ENCODE measurements at regions not wholly inside any gene's neighbourhood (a gene's known extent, or its start where the extent isn't known, plus 50 kb on each side); places are given as distances from the start of the nearest gene placed in this dataset.
"Not testable (repeated sequence)": the region's sequence is repeated elsewhere in the genome, so short reads cannot be mapped to it uniquely, and the experiment has no call there.

- no peaks in the 10 kb centered on the region for H3K9me3 ChIP-seq (ENCODE audit: control insufficient read depth in 2 of 2, low read length in 2 of 2)
- H3K4me3 ChIP-seq (ENCODE audit: low read length in 2 of 2), result no peak overlapping the region
- no peak overlapping the region for H3K27ac ChIP-seq (ENCODE audit: low read length)
- no peaks in the 10 kb centered on the region for H3K27me3 ChIP-seq (ENCODE audit: control insufficient read depth in 1 of 2, insufficient read depth in 2 of 2, low read length in 2 of 2)
- no peak overlapping the region for H3K9ac ChIP-seq (ENCODE audit: low read length in 2 of 2)
- no peaks in the 10 kb centered on the region for H3K36me3 ChIP-seq (ENCODE audit: control insufficient read depth in 2 of 2, insufficient read depth in 2 of 2, low read length in 2 of 2)
- H3K4me1 ChIP-seq (ENCODE audit: control insufficient read depth, insufficient read depth, low read length), result no peaks in the 10 kb centered on the region
Observed at GRCh38 chr5:60092671-60093422, 199.3 kb upstream of the PDE4D start.

DNA sequence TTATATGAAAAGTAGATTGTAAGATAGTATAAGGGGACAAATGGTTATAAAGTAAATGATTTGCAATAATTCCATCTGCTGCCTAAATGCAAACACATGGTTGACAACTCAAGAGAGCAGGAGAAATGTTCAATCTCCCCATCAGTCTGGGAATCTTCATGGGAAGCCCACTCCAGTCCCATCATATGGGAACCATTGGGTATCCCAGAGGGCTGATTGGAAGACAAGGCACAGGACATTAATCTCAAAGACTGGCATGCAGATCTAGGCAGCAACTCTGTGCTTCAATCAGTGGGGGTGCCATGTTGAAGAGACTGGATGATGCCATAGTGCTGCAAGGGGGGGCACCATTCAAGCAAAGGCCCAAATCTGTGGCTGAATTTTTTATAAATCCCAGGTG lies 193.1 kb upstream of the PDE4D start:
- Histone ChIP-seq H3K9me3 (ENCODE audit: control insufficient read depth in 2 of 2, low read length in 2 of 2) (no peaks in the 10 kb centered on the region), H3K4me3 (ENCODE audit: low read length in 2 of 2) (no peak overlapping the region), H3K27me3 (ENCODE audit: control insufficient read depth in 1 of 2, insufficient read depth in 2 of 2, low read length in 2 of 2) (no peaks in the 10 kb centered on the region), H3K9ac (ENCODE audit: low read length in 2 of 2) (no peak overlapping the region), H3K4me1 (ENCODE audit: control insufficient read depth, insufficient read depth, low read length) (no peaks in the 10 kb centered on the region), H3K36me3 (ENCODE audit: control insufficient read depth in 2 of 2, insufficient read depth in 2 of 2, low read length in 2 of 2) (no peaks in the 10 kb centered on the region), H3K27ac (ENCODE audit: low read length) (no peak overlapping the region)

GRCh38 chr5:60084226-60084625 lies 190.7 kb upstream of the PDE4D start:
- Histone ChIP-seq H3K27me3 (ENCODE audit: control insufficient read depth in 1 of 2, insufficient read depth in 2 of 2, low read length in 2 of 2) (no peaks in the 10 kb centered on the region), H3K36me3 (ENCODE audit: control insufficient read depth in 2 of 2, insufficient read depth in 2 of 2, low read length in 2 of 2) (no peaks in the 10 kb centered on the region), H3K9ac (ENCODE audit: low read length in 2 of 2) (no peak overlapping the region), H3K27ac (ENCODE audit: low read length) (no peak overlapping the region), H3K4me3 (ENCODE audit: low read length in 2 of 2) (no peak overlapping the region), H3K4me1 (ENCODE audit: control insufficient read depth, insufficient read depth, low read length) (no peaks in the 10 kb centered on the region), H3K9me3 (ENCODE audit: control insufficient read depth in 2 of 2, low read length in 2 of 2) (no peaks in the 10 kb centered on the region)

DNA sequence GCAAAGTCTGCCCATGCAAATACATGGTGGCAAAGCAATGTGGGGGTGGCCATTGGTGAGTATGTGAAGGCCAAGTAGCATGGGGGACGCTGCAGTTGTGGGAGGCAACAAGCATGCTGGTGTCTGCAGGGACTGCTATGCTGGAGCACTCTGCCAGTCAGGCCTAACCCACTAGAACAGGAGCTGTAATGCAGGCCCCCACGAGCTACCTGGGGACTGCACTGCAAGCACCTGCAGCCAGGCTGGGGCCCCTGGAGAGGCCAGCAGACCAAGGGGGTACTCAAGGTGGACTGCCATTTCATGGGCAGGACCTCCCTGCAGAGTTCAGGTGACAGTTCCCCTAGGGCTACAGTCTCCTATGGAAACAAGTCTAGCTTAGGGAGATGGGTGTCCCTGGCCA lies 183.8 kb upstream of the PDE4D start:
- H3K4me3 ChIP-seq (ENCODE audit: low read length in 2 of 2), result no peak overlapping the region
- no peaks in the 10 kb centered on the region for H3K27me3 ChIP-seq (ENCODE audit: control insufficient read depth in 1 of 2, insufficient read depth in 2 of 2, low read length in 2 of 2)
- no peaks in the 10 kb centered on the region for H3K9me3 ChIP-seq (ENCODE audit: control insufficient read depth in 2 of 2, low read length in 2 of 2)
- H3K36me3 ChIP-seq (ENCODE audit: control insufficient read depth in 2 of 2, insufficient read depth in 2 of 2, low read length in 2 of 2), result no peaks in the 10 kb centered on the region
- no peaks in the 10 kb centered on the region for H3K4me1 ChIP-seq (ENCODE audit: control insufficient read depth, insufficient read depth, low read length)
- H3K27ac ChIP-seq (ENCODE audit: low read length), result no peak overlapping the region
- no peak overlapping the region for H3K9ac ChIP-seq (ENCODE audit: low read length in 2 of 2)

DNA sequence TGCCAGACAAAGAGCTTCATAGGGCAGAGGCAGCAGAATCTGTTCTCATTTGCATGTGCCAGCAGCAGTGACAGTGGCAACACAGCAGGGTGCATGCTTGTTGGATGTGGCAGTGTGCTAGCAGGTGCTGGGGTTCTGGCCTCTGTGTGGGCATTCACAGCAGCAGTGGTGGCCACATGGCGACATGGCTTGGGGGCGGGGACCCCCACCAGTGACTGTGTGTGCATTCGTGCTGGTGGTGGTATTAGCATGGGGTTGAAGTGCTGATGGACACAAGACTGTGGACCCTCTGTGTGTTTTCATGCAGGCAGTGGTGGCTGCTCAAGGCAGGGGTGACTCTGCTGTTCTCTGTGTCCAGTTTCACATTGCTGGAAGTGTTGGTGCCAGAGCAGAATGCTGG lies 183.2 kb upstream of the PDE4D start:
- H3K27ac ChIP-seq (ENCODE audit: low read length), result no peak overlapping the region
- no peaks in the 10 kb centered on the region for H3K36me3 ChIP-seq (ENCODE audit: control insufficient read depth in 2 of 2, insufficient read depth in 2 of 2, low read length in 2 of 2)
- H3K27me3 ChIP-seq (ENCODE audit: control insufficient read depth in 1 of 2, insufficient read depth in 2 of 2, low read length in 2 of 2), result no peaks in the 10 kb centered on the region
- no peaks in the 10 kb centered on the region for H3K9me3 ChIP-seq (ENCODE audit: control insufficient read depth in 2 of 2, low read length in 2 of 2)
- H3K4me1 ChIP-seq (ENCODE audit: control insufficient read depth, insufficient read depth, low read length), result no peaks in the 10 kb centered on the region
- no peak overlapping the region for H3K4me3 ChIP-seq (ENCODE audit: low read length in 2 of 2)
- H3K9ac ChIP-seq (ENCODE audit: low read length in 2 of 2), result no peak overlapping the region

GRCh38 chr5:60066502-60066901 lies 173.0 kb upstream of the PDE4D start:
- H3K9ac ChIP-seq (ENCODE audit: low read length in 2 of 2), result no peak overlapping the region
- no peak overlapping the region for H3K27ac ChIP-seq (ENCODE audit: low read length)
- H3K36me3 ChIP-seq (ENCODE audit: control insufficient read depth in 2 of 2, insufficient read depth in 2 of 2, low read length in 2 of 2), result no peaks in the 10 kb centered on the region
- no peaks in the 10 kb centered on the region for H3K27me3 ChIP-seq (ENCODE audit: control insufficient read depth in 1 of 2, insufficient read depth in 2 of 2, low read length in 2 of 2)
- no peaks in the 10 kb centered on the region for H3K4me1 ChIP-seq (ENCODE audit: control insufficient read depth, insufficient read depth, low read length)
- H3K4me3 ChIP-seq (ENCODE audit: low read length in 2 of 2), result no peak overlapping the region
- H3K9me3 ChIP-seq (ENCODE audit: control insufficient read depth in 2 of 2, low read length in 2 of 2), result no peaks in the 10 kb centered on the region

DNA sequence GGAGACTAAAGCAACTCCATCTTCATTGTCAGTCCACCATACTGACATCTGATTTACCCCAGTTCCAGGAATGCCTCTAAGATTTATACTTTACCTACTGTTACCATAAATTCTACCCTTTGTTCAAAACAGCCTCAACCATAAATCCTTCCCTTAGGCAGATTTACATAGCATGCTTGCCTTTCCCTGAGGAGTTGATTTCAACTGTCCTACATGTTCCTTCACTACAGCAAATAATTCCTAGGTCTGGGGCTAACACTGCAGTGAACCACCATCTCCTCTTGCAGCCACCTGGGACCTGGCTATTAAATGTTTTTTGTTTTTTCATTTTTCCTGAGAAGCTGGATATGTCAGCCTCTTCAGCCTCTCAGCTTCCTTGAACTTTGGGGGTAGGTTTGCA lies 166.9 kb upstream of the PDE4D start:
- Histone ChIP-seq H3K4me1 (ENCODE audit: control insufficient read depth, insufficient read depth, low read length) (no peaks in the 10 kb centered on the region), H3K9ac (ENCODE audit: low read length in 2 of 2) (no peak overlapping the region), H3K27me3 (ENCODE audit: control insufficient read depth in 1 of 2, insufficient read depth in 2 of 2, low read length in 2 of 2) (no peaks in the 10 kb centered on the region), H3K36me3 (ENCODE audit: control insufficient read depth in 2 of 2, insufficient read depth in 2 of 2, low read length in 2 of 2) (no peaks in the 10 kb centered on the region), H3K4me3 (ENCODE audit: low read length in 2 of 2) (no peak overlapping the region), H3K27ac (ENCODE audit: low read length) (no peak overlapping the region), H3K9me3 (ENCODE audit: control insufficient read depth in 2 of 2, low read length in 2 of 2) (no peaks in the 10 kb centered on the region)

DNA sequence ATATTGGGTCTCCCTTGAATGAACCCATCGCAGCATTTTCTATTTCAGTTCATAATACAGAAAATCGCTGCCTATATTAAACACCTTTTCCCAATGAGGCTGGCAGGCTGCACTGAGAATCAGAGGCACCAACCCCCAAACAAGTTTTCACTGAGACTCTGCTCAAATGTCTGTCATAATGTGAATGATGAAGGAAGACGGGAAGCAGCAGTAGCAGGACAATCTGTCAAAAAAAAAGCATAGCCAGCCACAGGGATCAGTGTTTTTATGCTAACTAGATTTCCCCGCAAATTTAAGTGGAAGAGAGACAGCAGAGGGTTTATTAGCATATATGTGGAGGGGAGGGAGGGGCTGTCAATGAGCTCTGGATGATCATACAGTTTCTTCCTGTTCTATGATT lies 162.7 kb upstream of the PDE4D start:
- Histone ChIP-seq H3K4me1 (ENCODE audit: control insufficient read depth, insufficient read depth, low read length) (no peaks in the 10 kb centered on the region), H3K9me3 (ENCODE audit: control insufficient read depth in 2 of 2, low read length in 2 of 2) (no peaks in the 10 kb centered on the region), H3K4me3 (ENCODE audit: low read length in 2 of 2) (no peak overlapping the region), H3K27me3 (ENCODE audit: control insufficient read depth in 1 of 2, insufficient read depth in 2 of 2, low read length in 2 of 2) (no peaks in the 10 kb centered on the region), H3K27ac (ENCODE audit: low read length) (no peak overlapping the region), H3K9ac (ENCODE audit: low read length in 2 of 2) (no peak overlapping the region), H3K36me3 (ENCODE audit: control insufficient read depth in 2 of 2, insufficient read depth in 2 of 2, low read length in 2 of 2) (no peaks in the 10 kb centered on the region)

GRCh38 chr5:60055168-60055567 lies 161.6 kb upstream of the PDE4D start:
- H3K9me3 ChIP-seq (ENCODE audit: control insufficient read depth in 2 of 2, low read length in 2 of 2), result no peaks in the 10 kb centered on the region
- H3K36me3 ChIP-seq (ENCODE audit: control insufficient read depth in 2 of 2, insufficient read depth in 2 of 2, low read length in 2 of 2), result no peaks in the 10 kb centered on the region
- no peaks in the 10 kb centered on the region for H3K27me3 ChIP-seq (ENCODE audit: control insufficient read depth in 1 of 2, insufficient read depth in 2 of 2, low read length in 2 of 2)
- H3K27ac ChIP-seq (ENCODE audit: low read length), result no peak overlapping the region
- H3K9ac ChIP-seq (ENCODE audit: low read length in 2 of 2), result no peak overlapping the region
- no peaks in the 10 kb centered on the region for H3K4me1 ChIP-seq (ENCODE audit: control insufficient read depth, insufficient read depth, low read length)
- H3K4me3 ChIP-seq (ENCODE audit: low read length in 2 of 2), result no peak overlapping the region

DNA sequence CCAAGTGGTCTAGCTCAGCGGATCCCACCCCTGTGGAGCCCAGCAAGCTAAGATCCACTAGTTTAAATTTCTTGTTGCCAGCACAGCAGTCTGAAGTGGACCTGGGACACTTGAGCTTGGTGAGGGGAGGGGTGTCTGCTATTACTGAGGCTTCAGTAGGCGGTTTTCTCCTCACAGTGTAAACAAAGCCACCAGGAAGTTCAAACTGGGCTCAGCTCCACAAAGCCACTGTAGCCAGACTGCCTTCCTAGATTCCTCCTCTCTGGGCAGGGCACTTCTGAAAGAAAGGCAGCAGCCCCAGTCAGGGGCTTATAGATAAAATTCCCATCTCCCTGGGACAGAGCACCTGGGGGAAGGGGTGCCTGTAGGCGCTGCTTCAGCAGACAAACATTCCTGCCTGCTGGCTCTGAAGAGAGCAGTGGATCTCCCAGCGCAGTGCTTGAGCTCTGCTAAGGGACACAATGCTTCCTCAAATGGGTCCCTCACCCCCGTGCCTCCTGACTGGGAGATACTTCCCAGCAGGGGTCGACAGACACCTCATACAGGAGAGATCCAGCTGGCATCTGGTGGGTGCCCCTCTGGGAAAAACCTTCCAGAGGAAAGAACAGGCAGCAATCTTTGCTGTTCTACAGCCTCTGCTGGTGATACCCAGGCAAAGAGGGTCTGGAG lies 148.6 kb upstream of the PDE4D start:
- H3K36me3 ChIP-seq (ENCODE audit: control insufficient read depth in 2 of 2, insufficient read depth in 2 of 2, low read length in 2 of 2); H3K27me3 ChIP-seq (ENCODE audit: control insufficient read depth in 1 of 2, insufficient read depth in 2 of 2, low read length in 2 of 2); H3K4me1 ChIP-seq (ENCODE audit: control insufficient read depth, insufficient read depth, low read length); H3K27ac ChIP-seq (ENCODE audit: low read length); H3K4me3 ChIP-seq (ENCODE audit: low read length in 2 of 2); H3K9me3 ChIP-seq (ENCODE audit: control insufficient read depth in 2 of 2, low read length in 2 of 2); H3K9ac ChIP-seq (ENCODE audit: low read length in 2 of 2): not testable (repeated sequence)

GRCh38 chr5:60041508-60041907 lies 148.0 kb upstream of the PDE4D start:
- not testable (repeated sequence) for H3K9me3 ChIP-seq (ENCODE audit: control insufficient read depth in 2 of 2, low read length in 2 of 2); H3K27me3 ChIP-seq (ENCODE audit: control insufficient read depth in 1 of 2, insufficient read depth in 2 of 2, low read length in 2 of 2); H3K9ac ChIP-seq (ENCODE audit: low read length in 2 of 2); H3K4me3 ChIP-seq (ENCODE audit: low read length in 2 of 2); H3K36me3 ChIP-seq (ENCODE audit: control insufficient read depth in 2 of 2, insufficient read depth in 2 of 2, low read length in 2 of 2); H3K27ac ChIP-seq (ENCODE audit: low read length); H3K4me1 ChIP-seq (ENCODE audit: control insufficient read depth, insufficient read depth, low read length)
